Stimulated activated CD4-positive, alpha-beta T cell treated with anti-CD3 and anti-CD28 coated beads, Interleukin-12 subunit alpha, Interleukin-12 subunit beta, amount 100 ng/mL, for 48 hours (primary cell): ENCODE measurements at regions not wholly inside any gene's neighbourhood (a gene's known extent, or its start where the extent isn't known, plus 50 kb on each side); places are given as distances from the start of the nearest gene placed in this dataset.
"Not testable (repeated sequence)": the region's sequence is repeated elsewhere in the genome, so short reads cannot be mapped to it uniquely, and the experiment has no call there.

ENCODE experiments used
- DNase-seq, 3 donors: peaks; one replicate each; pipeline ENCODE4 v3.0.0-alpha.2; 2020; ENCODE audit warnings: low read depth in 2 of 3, low spot score in 1 of 3

- no peak for DNase-seq
Observed at GRCh38 chr3:135393159-135393558, 572.4 kb upstream of the PPP2R3A start.

GRCh38 chr3:135393898-135394525 is 571.5 kb upstream of the PPP2R3A start:
- DNase-seq = no peak

DNA sequence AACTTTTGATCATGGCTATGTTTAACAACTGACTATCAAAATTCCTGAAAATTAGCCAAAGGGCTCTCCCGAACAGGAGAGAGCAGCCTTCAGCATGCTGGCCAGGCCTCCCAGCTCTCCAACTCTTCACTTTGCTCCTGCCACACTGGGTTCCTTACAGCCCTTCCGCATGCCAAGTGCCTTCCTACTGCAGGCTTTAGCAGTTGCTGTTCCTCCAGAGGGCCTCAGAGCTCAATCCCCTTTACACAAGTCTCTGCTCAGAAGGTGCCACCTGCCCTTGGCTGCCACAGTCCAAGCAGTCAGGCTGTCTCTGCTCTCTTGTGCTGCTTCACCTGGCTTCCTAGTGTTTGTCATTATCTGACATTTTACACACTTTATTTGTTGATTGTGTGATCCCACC is 553.1 kb upstream of the PPP2R3A start:
- DNase-seq = no peak

DNA sequence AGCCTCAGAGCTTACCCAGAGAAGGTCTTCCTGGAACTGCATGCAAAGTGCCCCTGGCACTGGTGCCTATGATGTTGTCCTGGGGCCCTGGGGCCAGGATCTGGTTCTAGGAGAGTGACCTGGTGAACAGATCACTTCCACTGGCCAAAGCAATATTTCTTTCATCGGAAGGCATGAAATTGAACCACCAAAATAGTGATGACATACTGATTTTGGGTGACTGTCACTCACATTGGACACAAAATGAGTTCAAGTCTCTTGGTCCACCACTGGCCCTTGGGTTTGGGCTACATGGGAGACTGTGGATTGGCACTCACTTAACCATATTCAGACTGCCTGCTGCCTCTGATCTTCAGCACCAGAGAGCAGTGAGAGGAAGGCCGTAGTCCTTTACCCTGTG is 549.3 kb upstream of the PPP2R3A start:
- no peak for DNase-seq

GRCh38 chr3:135419155-135419554 is 546.4 kb upstream of the PPP2R3A start:
- no peak for DNase-seq

- no peak for DNase-seq
Observed at GRCh38 chr3:135426508-135426907, 539.0 kb upstream of the PPP2R3A start.

DNA sequence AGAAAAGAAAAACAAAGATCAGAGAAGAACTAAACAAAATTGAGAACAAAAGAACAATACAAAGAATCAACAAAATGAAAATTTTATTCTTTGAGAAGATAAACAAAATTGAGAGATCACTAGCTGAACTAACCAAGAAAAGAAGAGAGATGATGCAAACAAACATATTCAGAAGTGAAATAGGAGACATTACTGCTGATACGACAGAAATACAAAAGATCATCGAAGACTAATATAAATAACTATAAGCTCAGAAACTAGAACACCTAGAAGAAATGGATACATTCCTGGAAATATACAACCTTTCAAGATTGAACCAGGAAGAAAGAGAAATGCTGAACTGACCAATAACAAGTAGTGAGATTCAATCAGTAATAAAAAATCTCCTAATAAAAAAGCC is 533.1 kb upstream of the PPP2R3A start:
- no peak for DNase-seq

DNA sequence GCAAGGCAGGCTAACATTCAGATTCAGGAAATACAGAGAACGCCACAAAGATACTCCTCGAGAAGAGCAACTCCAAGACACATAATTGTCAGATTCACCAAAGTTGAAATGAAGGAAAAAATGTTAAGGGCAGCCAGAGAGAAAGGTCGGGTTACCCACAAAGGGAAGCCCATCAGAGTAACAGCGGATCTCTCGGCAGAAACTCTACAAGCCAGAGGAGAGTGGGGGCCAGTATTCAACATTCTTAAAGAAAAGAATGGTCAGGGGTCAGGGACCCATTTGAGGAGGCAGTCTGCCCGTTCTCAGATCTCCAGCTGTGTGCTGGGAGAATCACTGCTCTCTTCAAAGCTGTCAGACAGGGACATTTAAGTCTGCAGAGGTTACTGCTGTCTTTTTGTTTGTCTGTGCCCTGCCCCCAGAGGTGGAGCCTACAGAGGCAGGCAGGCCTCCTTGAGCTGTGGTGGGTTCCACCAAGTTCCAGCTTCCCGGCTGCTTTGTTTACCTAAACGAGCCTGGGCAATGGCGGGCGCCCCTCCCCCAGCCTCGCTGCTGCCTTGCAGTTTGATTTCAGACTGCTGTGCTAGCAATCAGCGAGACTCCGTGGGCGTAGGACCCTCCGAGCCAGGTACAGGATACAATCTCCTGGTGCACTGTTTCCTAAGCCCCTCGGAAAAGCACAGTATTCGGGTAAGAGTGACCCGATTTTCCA is 526.5 kb upstream of the PPP2R3A start:
- DNase-seq = not testable (repeated sequence)

DNA sequence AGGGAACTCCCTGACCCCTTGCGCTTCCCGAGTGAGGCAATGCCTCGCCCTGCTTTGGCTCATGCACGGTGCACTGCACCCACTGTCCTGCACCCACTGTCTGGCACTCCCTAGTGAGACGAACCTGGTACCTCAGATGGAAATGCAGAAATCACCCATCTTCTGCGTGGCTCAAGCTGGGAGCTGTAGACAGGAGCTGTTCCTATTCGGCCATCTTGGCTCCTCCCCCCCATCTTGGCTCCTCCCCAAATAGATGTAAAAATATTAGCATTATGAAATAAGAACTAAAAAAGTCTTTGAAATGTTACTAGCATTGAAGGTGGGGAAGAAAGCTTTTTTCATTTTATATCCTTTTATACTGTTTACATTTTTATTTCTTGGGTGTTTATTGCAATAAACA is 525.9 kb upstream of the PPP2R3A start:
- DNase-seq = not testable (repeated sequence)

GRCh38 chr3:135440233-135440632 is 525.3 kb upstream of the PPP2R3A start:
- DNase-seq = no peak

DNA sequence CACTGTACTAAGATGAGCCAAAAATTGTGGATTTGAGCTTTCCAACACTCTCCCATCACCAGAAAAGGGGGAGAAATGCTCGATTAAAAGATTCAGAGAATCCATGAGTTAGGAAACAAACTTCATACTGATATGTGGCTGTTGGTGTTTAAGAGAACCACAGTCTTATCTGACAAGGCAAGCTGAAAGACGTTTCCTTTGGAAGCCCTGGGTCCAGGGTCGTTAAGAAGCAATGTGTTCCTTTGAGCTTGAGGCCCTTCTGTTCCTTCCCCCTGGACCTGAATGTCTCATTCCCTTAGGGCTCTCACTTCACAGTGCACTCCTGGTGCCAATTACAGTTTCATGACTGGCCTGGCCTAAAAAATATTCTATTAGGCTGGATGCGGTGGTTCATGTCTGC is 524.8 kb upstream of the PPP2R3A start:
- DNase-seq = no peak

- no peak for DNase-seq
Observed at GRCh38 chr3:135444058-135444457, 521.5 kb upstream of the PPP2R3A start.

GRCh38 chr3:135447483-135447882 is 518.0 kb upstream of the PPP2R3A start:
- no peak for DNase-seq

GRCh38 chr3:135448520-135448919 is 517.0 kb upstream of the PPP2R3A start:
- no peak for DNase-seq

DNA sequence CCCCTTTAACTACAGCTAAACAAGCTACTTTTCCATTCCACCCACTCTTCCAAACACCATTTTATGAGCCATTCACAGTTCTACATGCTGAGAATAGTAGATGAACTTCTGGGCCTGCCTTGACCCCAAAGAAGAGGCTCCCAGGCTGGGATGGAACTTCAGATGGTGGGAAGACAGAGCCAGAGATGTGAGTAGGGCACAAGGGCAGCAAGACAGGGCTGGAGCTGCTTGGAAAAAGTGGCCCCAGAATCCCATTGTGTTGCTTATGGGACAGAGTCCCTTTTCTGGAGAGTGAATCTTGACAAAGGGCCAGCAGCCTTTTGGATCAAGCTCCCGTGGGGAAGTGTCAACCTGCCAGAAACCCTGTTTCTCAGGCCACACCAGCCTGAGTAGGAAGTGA is 516.5 kb upstream of the PPP2R3A start:
- DNase-seq = no peak

- DNase-seq = no peak
Observed at GRCh38 chr3:135451037-135451785, 514.3 kb upstream of the PPP2R3A start.

GRCh38 chr3:135452881-135453280 is 512.6 kb upstream of the PPP2R3A start:
- no peak for DNase-seq

- no peak for DNase-seq
Observed at GRCh38 chr3:135453326-135453725, 512.2 kb upstream of the PPP2R3A start.

DNA sequence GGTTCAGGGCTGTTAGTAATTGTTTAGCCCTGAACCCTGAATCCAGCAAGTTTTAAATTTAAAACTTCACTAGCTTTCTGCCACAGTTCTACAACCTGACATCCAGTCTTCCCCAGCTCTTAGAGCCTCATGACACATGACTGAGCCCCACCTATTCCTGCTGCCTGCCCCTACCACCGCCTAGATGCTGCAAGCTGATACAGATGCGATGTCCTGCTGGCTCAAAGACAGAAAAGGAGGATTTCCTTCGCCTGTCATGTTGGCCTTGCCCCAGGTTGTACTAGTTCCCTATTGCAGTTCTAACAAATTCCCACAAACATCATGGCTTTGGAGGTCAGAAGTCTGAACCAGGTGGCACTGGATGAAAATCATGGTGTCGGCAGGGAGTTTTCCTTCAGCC is 510.6 kb upstream of the PPP2R3A start:
- DNase-seq = no peak

DNA sequence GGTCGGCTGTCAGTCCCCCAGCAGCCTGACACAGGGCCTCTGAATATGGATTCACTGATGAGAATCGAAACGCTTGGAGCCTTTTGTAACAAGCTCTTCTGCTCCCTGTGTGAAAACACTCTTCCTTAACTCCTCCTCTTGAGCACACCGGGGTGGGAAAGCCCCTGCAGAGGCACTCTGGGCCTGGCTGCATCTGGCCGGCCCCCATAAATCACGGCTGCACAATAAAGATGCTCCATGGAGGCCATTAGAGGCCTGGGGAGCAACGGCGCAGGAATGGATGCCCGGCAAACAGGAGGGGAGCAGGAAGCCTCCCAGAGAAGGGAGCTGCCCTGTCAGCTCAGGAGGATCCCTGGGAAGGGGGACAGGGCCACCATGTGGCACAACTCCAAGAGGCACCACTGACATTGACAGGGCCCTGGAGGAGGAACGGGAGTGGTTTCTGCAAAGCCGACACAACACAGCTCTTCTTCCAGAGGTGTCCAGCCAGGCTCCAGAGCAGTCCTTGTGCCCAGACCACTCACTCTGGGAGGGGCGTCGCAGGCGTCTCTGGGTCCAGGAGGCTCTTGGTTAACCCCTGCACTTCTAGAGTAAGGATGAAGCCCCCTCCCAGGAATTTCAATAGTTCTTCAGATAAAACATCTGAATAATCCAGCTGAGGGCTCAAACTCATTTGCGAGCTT is 509.3 kb upstream of the PPP2R3A start:
- DNase-seq = no peak

- no peak for DNase-seq
Observed at GRCh38 chr3:135458541-135459322, 506.8 kb upstream of the PPP2R3A start.
